GM12875 (cell line): ENCODE measurements at regions not wholly inside any gene's neighbourhood (a gene's known extent, or its start where the extent isn't known, plus 50 kb on each side); places are given as distances from the start of the nearest gene placed in this dataset.

Experiments
- H3K4me3 ChIP-seq: one replicate; pipeline ENCODE4 v1.5.1; 2011; ENCODE audit warnings: low read depth, low read length, control low read depth
- TF ChIP-seq, protein P1 (sequence below): IDR thresholded peaks from 2 replicates; pipeline ENCODE4 v1.5.1; 2011; ENCODE audit warnings: low read depth, mild to moderate bottlenecking, control low read depth, inconsistent platforms, low read length, moderate library complexity, borderline replicate concordance; ENCODE audit not compliant: insufficient read depth

GRCh38 chr4:177902386-177902785 is 460.1 kb upstream of the AGA start:
- no peak overlapping the region for H3K4me3 ChIP-seq
- TF ChIP-seq, protein P1, sequence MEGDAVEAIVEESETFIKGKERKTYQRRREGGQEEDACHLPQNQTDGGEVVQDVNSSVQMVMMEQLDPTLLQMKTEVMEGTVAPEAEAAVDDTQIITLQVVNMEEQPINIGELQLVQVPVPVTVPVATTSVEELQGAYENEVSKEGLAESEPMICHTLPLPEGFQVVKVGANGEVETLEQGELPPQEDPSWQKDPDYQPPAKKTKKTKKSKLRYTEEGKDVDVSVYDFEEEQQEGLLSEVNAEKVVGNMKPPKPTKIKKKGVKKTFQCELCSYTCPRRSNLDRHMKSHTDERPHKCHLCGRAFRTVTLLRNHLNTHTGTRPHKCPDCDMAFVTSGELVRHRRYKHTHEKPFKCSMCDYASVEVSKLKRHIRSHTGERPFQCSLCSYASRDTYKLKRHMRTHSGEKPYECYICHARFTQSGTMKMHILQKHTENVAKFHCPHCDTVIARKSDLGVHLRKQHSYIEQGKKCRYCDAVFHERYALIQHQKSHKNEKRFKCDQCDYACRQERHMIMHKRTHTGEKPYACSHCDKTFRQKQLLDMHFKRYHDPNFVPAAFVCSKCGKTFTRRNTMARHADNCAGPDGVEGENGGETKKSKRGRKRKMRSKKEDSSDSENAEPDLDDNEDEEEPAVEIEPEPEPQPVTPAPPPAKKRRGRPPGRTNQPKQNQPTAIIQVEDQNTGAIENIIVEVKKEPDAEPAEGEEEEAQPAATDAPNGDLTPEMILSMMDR: no peak

- no peak overlapping the region for H3K4me3 ChIP-seq
- TF ChIP-seq, protein P1: no peak
These were observed 465.6 kb upstream of the AGA start for GRCh38 chr4:177907736-177908424.

- TF ChIP-seq, protein P1: no peak
- H3K4me3 ChIP-seq: no peak overlapping the region
These were observed 479.5 kb upstream of the AGA start for GRCh38 chr4:177921715-177922114.

GRCh38 chr4:177923888-177924287 is 481.7 kb upstream of the AGA start:
- H3K4me3 ChIP-seq: no peak overlapping the region
- TF ChIP-seq, protein P1: no peak

- TF ChIP-seq, protein P1: no peak
- H3K4me3 ChIP-seq: no peak overlapping the region
These were observed 494.8 kb upstream of the AGA start for GRCh38 chr4:177937041-177937440.

DNA sequence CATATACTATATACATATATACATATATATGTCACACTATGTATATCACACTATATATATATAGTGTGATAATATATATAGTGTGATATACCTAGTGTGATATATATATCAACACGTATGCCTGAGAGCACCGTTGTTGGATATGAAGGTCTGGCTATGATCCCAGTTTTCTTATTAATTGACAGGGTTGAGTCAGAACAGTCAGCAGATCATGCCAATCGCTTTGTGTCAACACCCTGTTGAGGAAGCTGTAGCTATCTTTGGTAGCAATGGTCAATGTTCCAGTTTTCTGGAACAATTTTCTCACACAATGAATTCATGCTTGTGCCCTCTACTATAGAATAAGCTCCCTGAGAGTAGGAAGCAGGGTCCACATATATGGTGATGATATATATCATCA is 496.0 kb upstream of the AGA start:
- TF ChIP-seq, protein P1: no peak
- no peak overlapping the region for H3K4me3 ChIP-seq

GRCh38 chr4:177945268-177945667 is 503.0 kb upstream of the AGA start:
- no peak overlapping the region for H3K4me3 ChIP-seq
- TF ChIP-seq, protein P1: no peak
